ENCODE measurements at regions not wholly inside any gene's neighbourhood (a gene's known extent, or its start where the extent isn't known, plus 50 kb on each side); places are given as distances from the start of the nearest gene placed in this dataset.

GRCh38 chr9:115494393-115494792 is 376.4 kb upstream of the TNC start:
- no peak overlapping the region for H3K4me3 ChIP-seq
- H3K27ac ChIP-seq: no peak overlapping the region

GRCh38 chr9:115495052-115495635 is 377.2 kb upstream of the TNC start:
- no peak overlapping the region for H3K27ac ChIP-seq

GRCh38 chr9:115495836-115496235 is 377.9 kb upstream of the TNC start:
- Histone ChIP-seq H3K27ac (no peak overlapping the region), H3K4me3 (no peak overlapping the region)

More at GRCh38 chr9:115495052-115495635, 377.2 kb upstream of the TNC start:
- H3K4me3 ChIP-seq: no peak overlapping the region

DNA sequence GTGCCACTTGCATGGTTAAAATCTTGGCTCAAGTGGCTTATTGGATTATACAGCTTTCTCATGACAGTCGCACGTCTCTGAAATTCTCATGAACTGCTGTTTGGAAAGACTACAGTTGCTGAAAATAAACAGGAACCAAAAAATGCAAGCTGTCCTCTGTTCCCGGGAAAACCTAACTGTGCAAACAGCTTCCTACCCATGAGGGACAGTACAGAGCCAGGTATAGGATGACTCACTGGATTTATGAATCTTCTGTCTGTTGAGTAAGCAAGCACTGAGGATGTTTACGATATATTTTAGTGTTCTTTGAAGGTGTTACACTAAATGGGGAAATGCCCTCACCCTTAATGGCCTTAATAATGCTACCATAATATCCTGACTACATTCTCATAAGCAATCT is 380.3 kb upstream of the TNC start:
- Histone ChIP-seq H3K4me3 (no peak overlapping the region), H3K27ac (no peak overlapping the region)

- H3K4me3 ChIP-seq: no peak overlapping the region
Measured at GRCh38 chr9:115507148-115507547, 389.2 kb upstream of the TNC start.

DNA sequence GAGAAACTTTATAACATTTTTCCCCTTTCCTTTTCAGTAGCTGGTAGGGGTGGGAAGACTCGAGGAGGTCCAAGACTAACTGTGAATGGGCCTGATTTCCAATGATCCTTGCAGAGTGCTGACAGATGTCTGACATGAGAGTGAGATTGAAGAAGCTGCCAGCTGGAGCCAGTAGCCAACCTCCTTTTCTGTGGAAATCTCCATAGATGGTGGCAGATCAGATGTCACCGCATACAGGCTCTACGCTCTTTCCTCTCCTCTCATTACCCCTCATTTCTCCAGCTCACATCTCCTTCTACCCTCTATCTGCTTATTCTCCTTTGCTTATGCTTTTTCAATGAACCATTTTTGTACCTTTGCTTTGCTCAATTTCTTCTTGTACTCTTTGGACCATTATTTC is 395.2 kb upstream of the TNC start:
- no peak overlapping the region for H3K27ac ChIP-seq
- H3K4me3 ChIP-seq: no peak overlapping the region

More at GRCh38 chr9:115507148-115507547, 389.2 kb upstream of the TNC start:
- no peak overlapping the region for H3K27ac ChIP-seq

- Histone ChIP-seq H3K27ac (no peak overlapping the region), H3K4me3 (no peak overlapping the region)
Measured at GRCh38 chr9:115514454-115514853, 396.5 kb upstream of the TNC start.

- no peak overlapping the region for H3K4me3 ChIP-seq
- H3K27ac ChIP-seq: no peak overlapping the region
Measured at GRCh38 chr9:115517335-115518075, 399.5 kb upstream of the TNC start.

DNA sequence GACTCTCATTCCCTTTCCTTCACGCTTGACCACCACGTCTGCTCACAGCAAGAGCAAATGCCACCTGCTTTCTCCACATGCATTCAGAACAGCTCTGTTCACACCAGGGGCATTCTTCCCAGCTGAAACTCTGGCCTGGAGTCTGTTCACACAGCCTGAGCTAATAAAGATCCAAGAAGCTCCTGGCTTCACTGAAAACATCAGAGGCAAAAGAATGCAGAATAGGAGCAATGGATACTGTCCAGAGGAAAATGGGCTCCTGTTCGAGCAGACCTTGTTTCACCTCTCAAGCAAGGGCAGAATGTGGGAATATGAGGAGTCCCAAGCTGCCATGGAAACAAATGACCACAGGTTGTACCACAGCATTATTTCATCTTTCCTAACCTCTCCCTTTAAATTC is 402.7 kb upstream of the TNC start:
- no peak overlapping the region for H3K27ac ChIP-seq
- H3K4me3 ChIP-seq: no peak overlapping the region

- H3K4me3 ChIP-seq: no peak overlapping the region
- H3K27ac ChIP-seq: no peak overlapping the region
Measured at GRCh38 chr9:115522912-115523311, 405.0 kb upstream of the TNC start.

DNA sequence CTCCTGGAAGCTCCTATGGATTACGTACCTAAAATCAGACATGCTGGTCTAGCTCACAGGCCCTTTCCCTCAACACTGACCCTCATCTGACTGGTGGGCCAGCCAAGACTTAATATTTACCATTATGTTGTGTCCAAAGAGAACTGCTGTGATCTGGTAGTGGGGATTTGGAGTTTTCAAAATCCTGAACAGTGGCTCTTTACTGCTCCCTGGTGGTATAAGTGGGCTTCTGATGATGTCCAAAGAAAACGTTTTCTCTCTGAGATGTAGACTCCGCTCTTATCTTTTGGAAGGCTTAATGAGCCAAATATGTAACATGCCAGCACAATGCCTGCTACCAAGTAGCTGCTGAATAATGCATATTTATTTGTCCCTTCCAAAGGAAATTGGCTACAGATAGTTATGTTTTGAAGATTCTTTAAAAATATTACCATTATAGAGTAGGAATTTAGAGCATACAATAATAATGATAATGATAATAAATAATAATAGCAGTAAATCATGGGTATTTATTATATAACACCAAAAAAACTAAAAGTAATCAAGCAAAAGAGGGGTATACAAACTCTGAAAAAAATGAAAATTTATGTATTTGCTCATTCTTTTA is 406.6 kb upstream of the TNC start:
- peak overlapping the region in 3 of 21 experiments; percentile 16 to 59 (median 55) for H3K27ac ChIP-seq

DNA sequence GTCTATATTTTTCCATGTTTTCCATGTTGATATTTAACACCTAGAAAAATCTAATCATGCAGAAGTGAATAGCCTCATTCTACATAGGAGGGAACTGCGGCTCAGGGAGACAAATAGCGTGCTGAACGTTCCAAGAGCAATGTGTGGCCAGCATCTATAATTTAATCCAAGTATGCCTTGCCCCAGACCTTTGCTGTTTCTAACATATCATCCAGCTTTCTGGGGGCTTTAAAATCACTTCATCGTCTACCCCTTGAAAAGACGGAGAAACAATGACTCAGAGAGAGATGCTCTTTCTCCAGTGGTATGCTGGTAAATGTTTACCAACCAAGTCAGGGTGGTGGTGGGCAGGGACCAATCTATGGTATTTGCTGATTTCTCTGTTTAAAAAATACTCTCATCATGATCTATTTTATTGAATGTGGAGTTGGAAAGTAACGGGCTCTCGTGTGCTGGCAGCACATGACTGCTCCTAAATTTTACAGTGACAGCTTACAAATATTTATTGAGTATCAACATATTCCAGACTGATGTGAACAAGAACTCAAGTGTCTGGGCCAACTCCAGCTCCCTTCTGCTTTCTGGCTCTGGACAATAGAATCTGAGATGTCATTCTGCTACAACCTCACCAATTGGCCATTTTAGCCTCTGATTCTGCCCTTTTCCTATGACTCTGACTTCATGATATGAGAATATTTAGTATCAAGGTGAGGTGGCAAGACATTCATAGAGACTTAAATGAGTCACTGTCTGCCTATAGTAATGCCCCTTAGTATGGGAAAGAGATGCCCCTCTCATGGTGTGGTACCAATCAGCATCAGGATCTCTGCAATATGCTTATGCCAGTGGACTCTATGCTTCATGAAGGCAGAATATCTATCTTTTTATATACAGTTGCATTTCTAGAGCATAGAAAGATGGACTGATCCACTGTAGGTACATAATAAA is 407.4 kb upstream of the TNC start:
- H3K27ac ChIP-seq: peak overlapping the region in 1 of 21 experiments; percentile 21
- no peak overlapping the region for H3K4me3 ChIP-seq

More for the DNA sequence above, 406.6 kb upstream of the TNC start:
- H3K4me3 ChIP-seq: no peak overlapping the region

- no peak overlapping the region for H3K4me3 ChIP-seq
- H3K27ac ChIP-seq: peak overlapping the region in 4 of 21 experiments; percentile 37 to 61 (median 53)
Measured at GRCh38 chr9:115531410-115532125, 413.6 kb upstream of the TNC start.

DNA sequence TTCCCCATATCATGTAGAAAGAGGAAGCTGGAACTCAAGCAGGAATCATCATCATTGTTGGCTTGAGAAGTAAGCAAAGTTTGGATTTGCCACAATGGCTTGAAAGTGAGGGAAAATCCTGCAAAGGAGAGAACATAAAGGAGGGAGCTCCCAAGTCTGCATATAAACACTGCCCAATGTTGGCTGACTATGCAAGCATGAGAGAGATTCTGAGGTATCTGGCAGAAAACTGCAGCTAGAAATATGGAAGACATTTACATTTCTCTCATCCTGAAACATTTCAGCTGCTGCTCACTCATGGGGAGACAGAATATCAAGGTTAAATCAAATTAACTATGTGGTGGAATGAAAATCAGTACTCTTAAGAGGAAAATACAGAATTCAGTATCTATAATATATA is 415.6 kb upstream of the TNC start:
- Histone ChIP-seq H3K27ac (no peak overlapping the region), H3K4me3 (no peak overlapping the region)

DNA sequence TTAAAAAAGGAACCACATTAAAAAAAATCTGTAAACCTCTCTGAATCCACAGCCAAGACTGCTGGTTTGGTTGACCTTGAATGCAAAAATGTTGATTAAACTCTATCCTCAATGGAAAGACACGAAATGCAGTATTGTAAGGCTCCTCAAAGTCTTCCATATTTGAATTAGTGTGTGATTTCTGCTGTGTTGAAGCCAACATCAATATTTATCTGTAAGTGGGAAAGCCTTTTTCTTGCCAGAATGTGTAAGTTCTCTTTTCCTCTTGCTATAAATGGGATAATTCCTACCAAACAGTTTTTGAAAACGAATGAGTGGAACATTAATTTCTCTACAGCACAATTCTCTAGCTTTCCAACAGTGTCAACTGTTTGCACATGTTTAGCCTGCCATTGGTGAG is 422.1 kb upstream of the TNC start:
- H3K4me3 ChIP-seq: no peak overlapping the region
- H3K27ac ChIP-seq: no peak overlapping the region

GRCh38 chr9:115543511-115543910 is 425.6 kb upstream of the TNC start:
- H3K4me3 ChIP-seq: no peak overlapping the region

GRCh38 chr9:115548609-115549260 is 430.8 kb upstream of the TNC start:
- H3K4me3 ChIP-seq: no peak overlapping the region

More at GRCh38 chr9:115543511-115543910, 425.6 kb upstream of the TNC start:
- no peak overlapping the region for H3K27ac ChIP-seq

DNA sequence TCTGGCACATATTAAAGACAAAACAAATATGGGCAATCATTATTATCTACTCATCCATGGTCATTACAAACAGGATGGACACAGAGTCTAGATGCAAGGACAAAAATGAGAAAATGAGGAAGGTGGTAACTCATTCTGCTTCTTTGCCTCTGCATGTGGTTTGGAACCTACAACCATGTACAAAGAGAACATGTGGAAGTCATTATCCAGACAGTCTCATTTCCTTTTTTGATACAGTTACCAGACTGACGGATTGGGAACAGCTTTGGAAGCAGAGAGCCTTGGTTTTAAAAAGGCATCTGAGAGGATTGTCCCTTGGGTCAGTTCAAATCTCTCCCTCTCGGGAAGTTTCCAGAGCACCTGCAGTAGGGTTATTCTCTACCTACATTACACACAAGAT is 433.4 kb upstream of the TNC start:
- H3K4me3 ChIP-seq: no peak overlapping the region
- no peak overlapping the region for H3K27ac ChIP-seq

More at GRCh38 chr9:115548609-115549260, 430.8 kb upstream of the TNC start:
- no peak overlapping the region for H3K27ac ChIP-seq
